Right cardiac atrium (tissue), 5 donors: ENCODE measurements at regions not wholly inside any gene's neighbourhood (a gene's known extent, or its start where the extent isn't known, plus 50 kb on each side); places are given as distances from the start of the nearest gene placed in this dataset.

Source experiments
- ATAC-seq, 2 donors: fragments of 200-7000 bp; cut with Tn5 transposase; one replicate each; pipeline versions ENCODE4 v1.8.0 to v1.9.1; 2020; ENCODE audit warnings: moderate library complexity in 2 of 2, mild to moderate bottlenecking in 1 of 2
- DNase-seq, 3 donors: peaks; one replicate each; pipeline ENCODE4 v3.0.0-alpha.2; 2020
- H3K27ac ChIP-seq: one replicate; pipeline ENCODE4 v1.5.1; 2013; ENCODE audit warnings: mild to moderate bottlenecking, low read length, control low read depth, moderate library complexity
- H3K27me3 ChIP-seq: one replicate; pipeline ENCODE4 v1.6.1; 2013; ENCODE audit not compliant: control insufficient read depth, insufficient read depth
- H3K4me1 ChIP-seq: one replicate; pipeline ENCODE4 v1.6.1; 2013; ENCODE audit warnings: low read length; ENCODE audit not compliant: control insufficient read depth, insufficient read depth
- H3K4me3 ChIP-seq: one replicate; pipeline ENCODE4 v1.5.1; 2013; ENCODE audit warnings: low read length, control low read depth
- H3K9me3 ChIP-seq: one replicate; pipeline ENCODE4 v1.6.1; 2013; ENCODE audit warnings: low read length; ENCODE audit not compliant: control insufficient read depth
- WGBS: extraction: QIAGEN DNeasy Blood & Tissue Kit; methylation state at CpG from one replicate; pipeline ENCODE4 v1.1.7; 2013; 5-methylcytosine and 5-hydroxymethylcytosine counted together
- intact Hi-C, 4 donors: fragments of 100-400 bp; cut with DNase I; formaldehyde crosslinking; loops; one replicate each; pipeline versions ENCODE4 v1.11.0 to v1.14.0; 2022 to 2023
- donor health status: healthy with polysubstance abuse.
- donor health status: DM: no; HTN: yes; CAD: no.
- donor health status: DM: no; HTN: no; CAD: no.
- donor health status: DM: no; HTN: yes; CAD: no; lungs with severe emphysema.
- donor health status: DM: yes; HTN: yes; CAD: no.

DNA sequence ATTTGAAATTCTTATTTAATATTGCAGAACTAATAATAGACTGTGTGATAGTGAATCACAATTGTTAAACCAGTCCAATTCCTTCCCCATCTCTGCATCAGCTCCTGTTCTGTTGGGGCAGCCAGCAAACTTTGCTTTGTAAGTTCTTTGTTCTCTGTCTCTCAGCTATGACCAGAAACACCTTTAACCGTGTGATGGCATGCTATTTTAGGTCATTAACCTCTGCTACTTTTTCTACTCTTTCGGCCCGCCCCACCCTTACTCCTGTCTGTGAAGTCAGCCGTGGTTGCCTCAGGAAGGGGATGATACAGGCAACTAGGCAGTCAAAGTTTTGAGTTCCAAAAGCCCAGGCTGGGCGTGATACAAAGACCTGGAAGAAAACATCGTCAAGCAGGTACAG, 51.3 kb upstream of the EGFL6 start:
- no peaks in the 10 kb centered on the region for H3K9me3 ChIP-seq
- H3K27ac ChIP-seq: no peak overlapping the region
- H3K27me3 ChIP-seq: no peaks in the 10 kb centered on the region
- DNase-seq (peak in 1 of 3 donors; percentile 2), ATAC-seq (no peak)
- H3K4me1 ChIP-seq: no peaks in the 10 kb centered on the region
- 91% methylated on average over 6 of the region's 6 CpGs for WGBS
- no peak overlapping the region for H3K4me3 ChIP-seq
- intact Hi-C loops: loop anchor here in 1 of 4 donors (5.0 kb wide), 1 partner anchor 119 kb away; no protein-coding TSS in a partner anchor

GRCh38 chrX:13515211-13515930, 54.0 kb upstream of the EGFL6 start:
- WGBS: 80% methylated on average over 3 of the region's 3 CpGs
- H3K9me3 ChIP-seq: no peaks in the 10 kb centered on the region
- H3K4me1 ChIP-seq: no peaks in the 10 kb centered on the region
- intact Hi-C loops: loop anchor here in 1 of 4 donors (5.0 kb wide), 1 partner anchor 122 kb away; no protein-coding TSS in a partner anchor
- H3K4me3 ChIP-seq: no peak overlapping the region
- H3K27ac ChIP-seq: no peak overlapping the region
- no peaks in the 10 kb centered on the region for H3K27me3 ChIP-seq
- ATAC-seq (no peak), DNase-seq (no peak)

DNA sequence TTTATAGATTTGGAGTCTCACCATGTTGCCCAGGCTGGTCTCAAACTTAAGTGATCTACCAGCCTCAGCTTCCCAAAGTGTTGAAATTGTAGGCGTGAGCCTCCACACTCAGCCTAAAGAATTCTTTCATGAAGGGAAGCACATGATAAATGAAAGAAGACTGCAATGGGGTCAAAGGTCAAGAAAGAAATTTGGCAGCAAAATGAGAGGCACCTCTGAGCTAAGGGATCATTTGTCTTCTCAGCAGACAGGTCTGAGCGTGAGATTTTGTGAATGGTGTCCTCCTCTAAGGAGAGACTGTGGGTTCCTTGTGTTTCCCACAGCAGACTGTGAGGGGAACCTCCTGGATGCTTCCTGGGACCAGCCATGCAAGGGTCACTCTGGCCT, 57.5 kb upstream of the EGFL6 start:
- Histone ChIP-seq H3K9me3 (no peaks in the 10 kb centered on the region), H3K4me3 (no peak overlapping the region), H3K4me1 (no peaks in the 10 kb centered on the region), H3K27me3 (no peaks in the 10 kb centered on the region), H3K27ac (no peak overlapping the region)
- intact Hi-C loops: no loop called here
- no peak for ATAC-seq
- 93% methylated on average over 2 of the region's 2 CpGs for WGBS
- no peak for DNase-seq

DNA sequence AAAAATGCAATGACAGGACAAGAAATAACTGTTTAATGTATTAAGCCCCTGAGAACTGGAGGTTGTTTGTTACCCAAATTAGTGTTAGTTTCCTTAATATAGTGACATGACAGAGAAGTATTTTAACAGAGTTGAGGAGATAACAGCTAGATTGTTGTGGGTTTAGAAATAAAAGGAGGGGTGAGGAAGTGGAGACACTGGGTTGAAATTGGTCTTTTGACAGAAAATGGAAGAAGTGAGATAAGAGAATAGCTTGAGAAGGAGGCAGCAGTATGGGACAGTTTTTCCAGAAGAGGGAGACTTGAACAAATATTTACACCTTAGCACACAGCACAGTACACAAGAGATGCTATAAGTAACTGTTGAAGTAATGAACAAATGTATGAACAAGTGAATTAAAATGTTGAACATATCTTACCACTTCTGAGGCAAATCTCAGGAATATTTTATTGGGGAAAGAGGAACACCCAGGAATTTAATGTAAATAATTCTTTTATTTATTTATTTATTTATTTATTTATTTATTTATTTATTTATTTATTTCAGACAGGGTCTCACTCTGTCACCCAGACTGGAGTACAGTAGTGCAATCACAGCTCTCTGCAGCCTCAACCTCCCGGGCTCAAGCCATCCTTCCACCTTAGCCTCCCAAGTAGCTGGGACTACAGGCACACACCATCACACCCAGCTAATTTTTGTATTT, 58.0 kb upstream of the EGFL6 start:
- ATAC-seq: no peak
- no peaks in the 10 kb centered on the region for H3K4me1 ChIP-seq
- no peaks in the 10 kb centered on the region for H3K9me3 ChIP-seq
- no peak overlapping the region for H3K4me3 ChIP-seq
- no peak overlapping the region for H3K27ac ChIP-seq
- WGBS: 100% methylated on average over 1 of the region's 1 CpG
- DNase-seq: no peak
- intact Hi-C loops: no loop called here
- H3K27me3 ChIP-seq: no peaks in the 10 kb centered on the region

DNA sequence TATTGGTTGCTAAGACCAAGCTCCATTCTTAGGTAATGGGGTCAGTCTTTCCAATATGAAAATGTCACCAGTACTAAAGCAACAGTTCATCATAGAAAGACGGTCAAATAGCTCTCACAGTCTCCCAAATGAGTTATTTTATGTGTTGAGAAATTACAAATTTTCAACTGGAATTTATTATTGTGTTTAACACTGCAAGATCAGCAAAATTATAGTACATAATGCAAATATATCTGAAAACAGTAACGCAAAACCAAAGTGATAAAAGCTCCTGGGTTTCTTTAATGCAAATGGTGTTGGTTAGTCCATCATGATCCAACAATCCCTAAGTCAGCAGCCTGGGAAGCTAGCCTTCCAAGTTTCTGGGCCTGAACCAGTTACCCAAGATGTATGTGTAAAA, 61.5 kb upstream of the EGFL6 start:
- Histone ChIP-seq H3K27ac (no peak overlapping the region), H3K4me3 (no peak overlapping the region), H3K4me1 (no peaks in the 10 kb centered on the region), H3K9me3 (no peaks in the 10 kb centered on the region), H3K27me3 (no peaks in the 10 kb centered on the region)
- WGBS: 87% methylated on average over 2 of the region's 2 CpGs
- DNase-seq (no peak), ATAC-seq (no peak)
- intact Hi-C loops: loop anchor here (2.0 to 10.0 kb wide), 4 partner anchors 139 to 527 kb away; no protein-coding TSS in a partner anchor

DNA sequence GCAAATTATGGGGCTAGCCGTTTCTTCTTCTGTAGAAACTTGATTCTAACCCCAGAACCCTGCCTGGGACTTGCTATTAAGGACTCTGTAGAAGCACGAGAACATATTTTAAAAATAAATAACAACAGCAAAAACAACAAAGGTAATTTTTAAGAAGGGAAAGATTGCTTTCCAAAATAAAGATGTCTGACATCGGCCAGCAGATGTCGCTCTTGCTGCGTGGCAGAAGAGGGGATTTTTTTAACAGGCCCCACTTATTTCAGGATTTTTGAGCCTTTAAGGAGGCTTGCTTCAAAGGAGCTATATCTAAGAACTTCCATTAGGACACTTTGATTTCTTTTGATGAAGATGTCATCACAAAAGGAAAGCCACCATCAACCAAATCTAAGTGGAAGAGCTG, 62.8 kb upstream of the EGFL6 start:
- H3K9me3 ChIP-seq: no peaks in the 10 kb centered on the region
- DNase-seq (peak; percentile 44 to 65 (median 47)), ATAC-seq (no peak)
- H3K4me3 ChIP-seq: no peak overlapping the region
- WGBS: 10% methylated on average over 5 of the region's 5 CpGs
- H3K27me3 ChIP-seq: no peaks in the 10 kb centered on the region
- no peak overlapping the region for H3K27ac ChIP-seq
- H3K4me1 ChIP-seq: no peaks in the 10 kb centered on the region
- intact Hi-C loops: loop anchor here (2.0 to 10.0 kb wide), 4 partner anchors 140 to 528 kb away; no protein-coding TSS in a partner anchor

DNA sequence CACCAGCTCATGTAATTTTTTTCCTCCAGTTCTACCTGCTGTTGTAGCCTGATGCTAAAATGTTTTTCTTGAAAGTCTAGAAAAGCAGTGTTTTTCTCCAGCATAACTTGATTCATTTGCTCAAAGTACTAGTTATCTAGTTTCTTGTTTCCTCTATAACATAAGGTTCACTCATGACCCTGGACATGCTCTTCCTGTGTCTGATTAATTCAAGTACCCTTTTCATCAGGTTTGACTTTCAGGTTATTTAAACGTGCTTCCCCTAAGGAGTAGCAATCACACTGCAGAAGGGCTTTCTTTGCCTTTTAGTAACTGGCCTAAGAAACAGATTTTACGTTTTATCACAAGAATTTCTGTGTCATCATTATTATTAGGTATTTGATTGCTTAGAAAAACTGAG, 66.8 kb upstream of the EGFL6 start:
- DNase-seq (no peak), ATAC-seq (no peak)
- H3K27ac ChIP-seq: no peak overlapping the region
- H3K4me1 ChIP-seq: no peaks in the 10 kb centered on the region
- intact Hi-C loops: loop anchor here in 1 of 4 donors (10.0 kb wide), 1 partner anchor 532 kb away; no protein-coding TSS in a partner anchor
- no peaks in the 10 kb centered on the region for H3K27me3 ChIP-seq
- no peaks in the 10 kb centered on the region for H3K9me3 ChIP-seq
- H3K4me3 ChIP-seq: no peak overlapping the region
- WGBS: 42% methylated on average over 2 of the region's 2 CpGs

- H3K4me3 ChIP-seq: no peak overlapping the region
- no peaks in the 10 kb centered on the region for H3K27me3 ChIP-seq
- ATAC-seq: no peak
- WGBS: 71% methylated on average over 2 of the region's 2 CpGs
- H3K27ac ChIP-seq: no peak overlapping the region
- DNase-seq: no peak
- intact Hi-C loops: loop anchor here in 2 of 4 donors (10.0 kb wide), 2 partner anchors 535 to 545 kb away; no protein-coding TSS in a partner anchor
- H3K9me3 ChIP-seq: no peaks in the 10 kb centered on the region
- no peaks in the 10 kb centered on the region for H3K4me1 ChIP-seq
Observed at GRCh38 chrX:13499736-13500135, 69.7 kb upstream of the EGFL6 start.

DNA sequence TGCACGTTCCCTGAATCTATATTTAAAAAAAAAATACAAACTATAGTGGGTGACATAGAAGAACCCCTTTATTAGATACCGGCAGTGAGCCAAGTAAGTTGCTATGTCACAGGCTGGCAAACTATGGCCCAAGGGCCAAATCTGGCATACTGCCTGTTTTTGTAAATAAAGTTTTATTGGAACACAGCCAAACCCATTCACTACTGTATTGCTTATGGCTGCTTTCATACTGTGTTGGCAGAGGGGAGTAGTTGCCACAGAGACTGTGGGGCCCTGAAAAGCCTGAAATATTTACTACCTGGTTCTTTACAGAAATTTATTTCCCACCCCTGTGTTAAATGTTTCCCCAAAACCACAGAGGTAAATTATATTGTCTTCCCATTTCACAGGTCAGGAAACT, 71.2 kb upstream of the EGFL6 start:
- H3K4me3 ChIP-seq: no peak overlapping the region
- H3K4me1 ChIP-seq: no peaks in the 10 kb centered on the region
- H3K9me3 ChIP-seq: no peaks in the 10 kb centered on the region
- WGBS: 94% methylated on average over 2 of the region's 2 CpGs
- intact Hi-C loops: loop anchor here in 1 of 4 donors (10.0 kb wide), 1 partner anchor 543 kb away; no protein-coding TSS in a partner anchor
- no peaks in the 10 kb centered on the region for H3K27me3 ChIP-seq
- no peak for DNase-seq
- ATAC-seq: no peak
- no peak overlapping the region for H3K27ac ChIP-seq

DNA sequence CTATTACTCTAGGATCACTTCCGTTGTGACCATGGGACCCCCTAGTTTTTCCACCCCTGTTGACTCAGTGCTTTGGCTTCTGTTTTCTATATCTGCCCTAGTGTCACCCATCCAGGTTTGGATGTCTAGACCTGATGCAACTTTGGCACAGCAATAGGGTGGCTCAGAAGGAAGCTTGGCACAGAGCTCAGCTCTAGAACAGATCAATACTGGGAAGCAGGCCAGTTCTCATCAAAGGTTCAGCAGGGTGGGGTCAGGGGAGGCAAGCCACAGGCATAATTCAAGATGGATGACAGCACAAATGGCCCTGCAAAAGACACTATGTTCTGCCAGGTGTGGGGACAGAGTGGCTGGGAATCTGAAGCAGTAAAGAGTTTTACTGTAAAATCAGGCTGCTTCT, 74.2 kb upstream of the EGFL6 start:
- DNase-seq (no peak), ATAC-seq (no peak)
- Histone ChIP-seq H3K27me3 (no peaks in the 10 kb centered on the region), H3K4me3 (no peak overlapping the region), H3K27ac (no peak overlapping the region), H3K4me1 (no peaks in the 10 kb centered on the region), H3K9me3 (no peaks in the 10 kb centered on the region)
- 77% methylated on average over 1 of the region's 1 CpG for WGBS
- intact Hi-C loops: loop anchor here in 1 of 4 donors (10.0 kb wide), 1 partner anchor 540 kb away; no protein-coding TSS in a partner anchor

- ATAC-seq (no peak), DNase-seq (no peak)
- intact Hi-C loops: loop anchor here in 1 of 4 donors (10.0 kb wide), 1 partner anchor 540 kb away; no protein-coding TSS in a partner anchor
- Histone ChIP-seq H3K4me3 (no peak overlapping the region), H3K9me3 (no peaks in the 10 kb centered on the region), H3K27ac (no peak overlapping the region), H3K27me3 (no peaks in the 10 kb centered on the region), H3K4me1 (no peaks in the 10 kb centered on the region)
- 92% methylated on average over 2 of the region's 2 CpGs for whole genome bisulfite sequencing
Observed at GRCh38 chrX:13494562-13494961, 74.8 kb upstream of the EGFL6 start.
